MCF 10A (cell line): ENCODE measurements at regions not wholly inside any gene's neighbourhood (a gene's known extent, or its start where the extent isn't known, plus 50 kb on each side); places are given as distances from the start of the nearest gene placed in this dataset.

Experiments
- BruUV-seq: library from RNA; stranded (reverse); fragments of 400-500 nt; replicated peaks from 2 replicates; lab custom pipeline; 2021; lab: Mats Ljungman, UMichigan
- CTCF ChIA-PET: fragments of 300-600 bp; sonication (Branson Sonifier 250); formaldehyde crosslinking; extraction: SDS; loops from one replicate; lab custom pipeline; 2021; ENCODE audit warnings: antibody characterized with exemption, inconsistent platforms; lab: Yijun Ruan, JAX
- POLR2A ChIA-PET: fragments of 300-600, 350-650 bp; sonication (Branson Sonifier 250); formaldehyde crosslinking; extraction: SDS; loops from one replicate; lab custom pipeline; 2020; ENCODE audit warnings: antibody characterized with exemption, inconsistent platforms; lab: Yijun Ruan, JAX
- DNase-seq: peaks from one replicate; pipeline ENCODE4 v3.0.0-alpha.2; 2018; ENCODE audit not compliant: unreplicated experiment
- H3K27ac Mint-ChIP-seq: one replicate; pipeline ENCODE4 v1.8.0; 2022; ENCODE audit warnings: mild to moderate bottlenecking, low read depth, mixed read lengths; ENCODE audit not compliant: unreplicated experiment
- H3K27me3 Mint-ChIP-seq: one replicate; pipeline ENCODE4 v1.8.0; 2022; ENCODE audit warnings: mixed read lengths; ENCODE audit not compliant: insufficient read depth, unreplicated experiment
- H3K36me3 Mint-ChIP-seq: one replicate; pipeline ENCODE4 v1.8.0; 2022; ENCODE audit warnings: mild to moderate bottlenecking, moderate library complexity, mixed read lengths; ENCODE audit not compliant: insufficient read depth, unreplicated experiment
- H3K4me1 Mint-ChIP-seq: one replicate; pipeline ENCODE4 v1.8.0; 2022; ENCODE audit warnings: mixed read lengths; ENCODE audit not compliant: insufficient read depth, unreplicated experiment
- H3K4me3 Mint-ChIP-seq: one replicate; pipeline ENCODE4 v1.8.0; 2022; ENCODE audit warnings: mild to moderate bottlenecking, moderate library complexity, mixed read lengths; ENCODE audit not compliant: unreplicated experiment
- H3K9me3 Mint-ChIP-seq: one replicate; pipeline ENCODE4 v1.8.0; 2022; ENCODE audit warnings: mixed read lengths; ENCODE audit not compliant: unreplicated experiment
- intact Hi-C: fragments of 100-400 bp; cut with micrococcal nuclease; formaldehyde crosslinking; loops from 2 replicates; pipeline ENCODE4 v1.14.1; 2022
- TF ChIP-seq, protein P1 (sequence below): fragments of 200-600 bp; IDR thresholded peaks from one replicate; pipeline ENCODE4 v1.8.0; 2022; ENCODE audit warnings: antibody characterized with exemption, mild to moderate bottlenecking; ENCODE audit not compliant: unreplicated experiment

DNA sequence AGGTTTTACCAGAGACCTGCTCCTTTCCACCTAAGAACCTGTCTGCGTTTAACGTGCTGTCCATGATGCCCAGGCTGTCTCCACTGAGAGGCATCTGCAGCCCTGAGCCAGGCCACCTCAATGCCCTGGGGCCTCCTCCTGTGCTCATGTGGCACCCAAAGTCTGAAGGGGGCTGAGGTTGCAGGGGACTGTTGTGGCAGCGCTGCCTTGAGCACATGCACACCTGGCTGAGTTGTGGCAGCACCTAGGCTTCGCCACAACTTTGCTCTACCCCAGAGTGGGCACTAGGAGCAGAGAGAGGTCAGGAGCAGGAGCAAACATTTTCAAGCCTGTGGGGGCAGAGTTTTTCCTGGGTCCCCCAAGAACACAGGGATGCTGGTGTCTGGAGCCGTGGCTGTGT lies 1527.1 kb downstream of the PLA2G4A start:
- no TSS peak for BruUV-seq
- Mint-ChIP-seq H3K4me3 (no peak overlapping the region), H3K36me3 (peaks cover 5% of the 10 kb centered on the region), H3K27ac (no peak overlapping the region), H3K9me3 (peaks cover 12% of the 10 kb centered on the region), H3K27me3 (no peaks in the 10 kb centered on the region), H3K4me1 (no peaks in the 10 kb centered on the region)
- DNase-seq: no peak
- TF ChIP-seq, protein P1, sequence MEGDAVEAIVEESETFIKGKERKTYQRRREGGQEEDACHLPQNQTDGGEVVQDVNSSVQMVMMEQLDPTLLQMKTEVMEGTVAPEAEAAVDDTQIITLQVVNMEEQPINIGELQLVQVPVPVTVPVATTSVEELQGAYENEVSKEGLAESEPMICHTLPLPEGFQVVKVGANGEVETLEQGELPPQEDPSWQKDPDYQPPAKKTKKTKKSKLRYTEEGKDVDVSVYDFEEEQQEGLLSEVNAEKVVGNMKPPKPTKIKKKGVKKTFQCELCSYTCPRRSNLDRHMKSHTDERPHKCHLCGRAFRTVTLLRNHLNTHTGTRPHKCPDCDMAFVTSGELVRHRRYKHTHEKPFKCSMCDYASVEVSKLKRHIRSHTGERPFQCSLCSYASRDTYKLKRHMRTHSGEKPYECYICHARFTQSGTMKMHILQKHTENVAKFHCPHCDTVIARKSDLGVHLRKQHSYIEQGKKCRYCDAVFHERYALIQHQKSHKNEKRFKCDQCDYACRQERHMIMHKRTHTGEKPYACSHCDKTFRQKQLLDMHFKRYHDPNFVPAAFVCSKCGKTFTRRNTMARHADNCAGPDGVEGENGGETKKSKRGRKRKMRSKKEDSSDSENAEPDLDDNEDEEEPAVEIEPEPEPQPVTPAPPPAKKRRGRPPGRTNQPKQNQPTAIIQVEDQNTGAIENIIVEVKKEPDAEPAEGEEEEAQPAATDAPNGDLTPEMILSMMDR: no peak
- ChIA-PET POLR2A (no interaction called here), CTCF (interaction anchor here (0.7 to 0.9 kb wide), 2 partner anchors 943 to 1615 kb away, joined by 3 read pairs; no protein-coding TSS in a partner anchor)
- intact Hi-C loops: no loop called here

DNA sequence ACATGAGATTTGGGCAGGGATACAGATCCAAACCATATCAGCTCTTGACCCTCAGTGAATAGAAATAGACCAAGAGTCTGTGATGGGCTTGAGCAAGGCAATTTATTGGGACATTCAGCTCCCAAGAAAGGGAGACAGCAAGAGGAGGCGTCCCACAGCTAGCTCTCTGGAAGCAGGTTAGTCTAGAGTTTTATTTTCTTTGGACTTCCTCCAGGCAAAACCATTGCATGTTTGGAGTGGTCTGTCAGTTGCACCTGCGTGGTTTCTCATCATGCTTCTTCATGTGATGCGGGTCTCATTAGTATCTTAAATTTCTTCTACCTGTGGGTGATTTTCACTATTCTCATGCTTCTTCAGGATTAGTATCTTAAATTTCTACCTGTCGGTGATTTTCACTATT lies 1530.6 kb downstream of the PLA2G4A start:
- no peak overlapping the region for H3K4me3 Mint-ChIP-seq
- no TSS peak for BruUV-seq

DNA sequence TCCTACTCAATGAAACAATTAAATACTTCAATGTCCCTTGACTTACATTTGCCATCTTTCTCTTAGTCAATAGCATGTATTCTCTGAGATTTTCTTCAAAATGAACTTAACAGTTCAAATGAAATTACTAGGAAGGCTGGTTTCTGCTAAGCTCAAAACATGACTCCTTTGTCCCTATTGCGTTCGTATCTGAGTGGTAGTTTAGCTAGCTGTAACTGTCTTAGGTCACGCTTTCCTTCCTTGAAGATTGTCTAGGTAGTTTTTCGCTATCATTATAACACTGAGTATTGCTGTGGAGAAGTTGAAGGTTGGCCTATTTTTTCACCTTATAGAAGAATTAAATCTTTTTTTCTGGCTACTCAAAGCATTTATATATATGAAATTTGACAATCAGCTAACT lies 1535.2 kb downstream of the PLA2G4A start:
- Mint-ChIP-seq H3K27me3 (no peaks in the 10 kb centered on the region), H3K36me3 (no peaks in the 10 kb centered on the region), H3K4me1 (no peaks in the 10 kb centered on the region), H3K4me3 (no peak overlapping the region), H3K27ac (no peak overlapping the region), H3K9me3 (no peaks in the 10 kb centered on the region)
- DNase-seq: no peak
- POLR2A ChIA-PET: interaction anchor here (1.2 kb wide), 1 partner anchor 9 kb away, joined by 3 read pairs; no protein-coding TSS in a partner anchor
- no TSS peak for BruUV-seq
- CTCF ChIA-PET: no interaction called here
- TF ChIP-seq, protein P1: no peak
- intact Hi-C loops: no loop called here

More for the DNA sequence above, 1530.6 kb downstream of the PLA2G4A start:
- peaks cover 5% of the 10 kb centered on the region for H3K36me3 Mint-ChIP-seq
- H3K27ac Mint-ChIP-seq: no peak overlapping the region
- peaks cover 12% of the 10 kb centered on the region for H3K9me3 Mint-ChIP-seq
- TF ChIP-seq, protein P1: no peak
- ChIA-PET POLR2A (no interaction called here), CTCF (no interaction called here)
- DNase-seq: no peak
- H3K4me1 Mint-ChIP-seq: no peaks in the 10 kb centered on the region
- intact Hi-C loops: no loop called here
- no peaks in the 10 kb centered on the region for H3K27me3 Mint-ChIP-seq

DNA sequence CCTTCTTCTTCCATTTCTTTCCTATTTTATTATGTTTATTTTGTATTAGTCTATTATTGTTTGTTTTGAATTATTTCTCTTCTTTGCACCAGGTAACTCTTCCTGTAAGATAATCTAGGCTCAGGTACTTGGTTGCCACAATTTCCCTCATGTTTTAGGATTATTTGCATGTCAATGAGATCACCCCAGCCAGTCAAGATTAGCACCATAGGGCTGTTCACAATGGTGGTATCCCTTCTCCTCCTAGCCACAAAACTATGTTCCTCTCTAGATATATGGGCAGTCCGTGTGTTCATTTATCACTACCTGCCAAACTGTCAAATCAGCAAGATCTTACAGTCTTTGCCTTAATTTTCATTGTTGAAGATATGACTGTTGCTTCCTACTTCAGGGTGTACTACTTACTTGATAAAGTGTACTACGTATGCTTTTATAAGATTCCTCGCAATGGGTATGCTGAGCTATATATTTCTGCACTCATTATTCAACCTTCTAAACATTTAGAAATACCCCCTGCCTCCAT lies 1536.2 kb downstream of the PLA2G4A start:
- H3K36me3 Mint-ChIP-seq: no peaks in the 10 kb centered on the region
- no peak overlapping the region for H3K27ac Mint-ChIP-seq
- no TSS peak for BruUV-seq
- no peaks in the 10 kb centered on the region for H3K4me1 Mint-ChIP-seq
- no peaks in the 10 kb centered on the region for H3K27me3 Mint-ChIP-seq
- ChIA-PET CTCF (no interaction called here), POLR2A (no interaction called here)
- no peak for DNase-seq
- H3K9me3 Mint-ChIP-seq: no peaks in the 10 kb centered on the region
- intact Hi-C loops: no loop called here
- no peak overlapping the region for H3K4me3 Mint-ChIP-seq
- TF ChIP-seq, protein P1: no peak
